HG03159 (cell line): ENCODE measurements at regions not wholly inside any gene's neighbourhood (a gene's known extent, or its start where the extent isn't known, plus 50 kb on each side); places are given as distances from the start of the nearest gene placed in this dataset.
"Not testable (repeated sequence)": the region's sequence is repeated elsewhere in the genome, so short reads cannot be mapped to it uniquely, and the experiment has no call there.

Experiments used
- ATAC-seq: cut with Tn5 transposase; IDR thresholded peaks from one replicate; pipeline ENCODE4 v1.9.1; 2021; ENCODE audit warnings: mild to moderate bottlenecking, moderate library complexity; ENCODE audit not compliant: unreplicated experiment

GRCh38 chr5:42074353-42074752, 149.3 kb downstream of the FBXO4 start:
- no peak for ATAC-seq

- ATAC-seq: no peak
Observed at GRCh38 chr5:42089705-42090104, 164.6 kb downstream of the FBXO4 start.

GRCh38 chr5:42090162-42090561, 165.1 kb downstream of the FBXO4 start:
- no peak for ATAC-seq

- not testable (repeated sequence) for ATAC-seq
Observed at GRCh38 chr5:42099846-42100245, 174.8 kb downstream of the FBXO4 start.

GRCh38 chr5:42108468-42108867, 183.4 kb downstream of the FBXO4 start:
- no peak for ATAC-seq

GRCh38 chr5:42109006-42109572, 184.0 kb downstream of the FBXO4 start:
- no peak for ATAC-seq

GRCh38 chr5:42115721-42116120, 190.6 kb downstream of the FBXO4 start:
- not testable (repeated sequence) for ATAC-seq

GRCh38 chr5:42120070-42120469, 195.0 kb downstream of the FBXO4 start:
- ATAC-seq: no peak

- ATAC-seq: no peak
Observed at GRCh38 chr5:42121401-42121800, 196.3 kb downstream of the FBXO4 start.

- no peak for ATAC-seq
Observed at GRCh38 chr5:42131081-42131480, 206.0 kb downstream of the FBXO4 start.

- no peak for ATAC-seq
Observed at GRCh38 chr5:42143361-42143760, 218.3 kb downstream of the FBXO4 start.

- no peak for ATAC-seq
Observed at GRCh38 chr5:42148813-42149212, 223.7 kb downstream of the FBXO4 start.

GRCh38 chr5:42157215-42157614, 232.1 kb downstream of the FBXO4 start:
- no peak for ATAC-seq

- ATAC-seq: no peak
Observed at GRCh38 chr5:42163083-42163482, 238.0 kb downstream of the FBXO4 start.

- ATAC-seq: no peak
Observed at GRCh38 chr5:42168091-42168670, 243.1 kb downstream of the FBXO4 start.

- not testable (repeated sequence) for ATAC-seq
Observed at GRCh38 chr5:42176118-42176517, 247.1 kb upstream of the GHR start.

GRCh38 chr5:42179843-42180242, 243.4 kb upstream of the GHR start:
- ATAC-seq: not testable (repeated sequence)

GRCh38 chr5:42216904-42217303, 206.3 kb upstream of the GHR start:
- no peak for ATAC-seq

- no peak for ATAC-seq
Observed at GRCh38 chr5:42217791-42218190, 205.4 kb upstream of the GHR start.

GRCh38 chr5:42225009-42225408, 198.2 kb upstream of the GHR start:
- no peak for ATAC-seq

- ATAC-seq: no peak
Observed at GRCh38 chr5:42228279-42228678, 195.0 kb upstream of the GHR start.

- no peak for ATAC-seq
Observed at GRCh38 chr5:42230839-42231238, 192.4 kb upstream of the GHR start.

GRCh38 chr5:42235241-42235640, 188.0 kb upstream of the GHR start:
- no peak for ATAC-seq
